GM23338 (cell line): ENCODE measurements at regions not wholly inside any gene's neighbourhood (a gene's known extent, or its start where the extent isn't known, plus 50 kb on each side); places are given as distances from the start of the nearest gene placed in this dataset.

Experiments used
- ATAC-seq: fragments of 200-7000 bp; cut with Tn5 transposase; 3 replicates; pipeline ENCODE4 v1.9.1; 2020
- DNase-seq: peaks from one replicate; pipeline ENCODE4 v3.0.0-alpha.2; 2015; ENCODE audit warnings: low spot score
- H2AFZ ChIP-seq: fragments of 200-600 bp; sonication (generic); 2 replicates; pipeline ENCODE4 v1.8.0; 2016; ENCODE audit warnings: antibody characterized with exemption, mild to moderate bottlenecking, moderate library complexity
- H3F3A ChIP-seq: fragments of 200-600 bp; sonication (generic); replicated peaks from 2 replicates; pipeline ENCODE4 v1.8.0; 2017; ENCODE audit warnings: antibody characterized with exemption, mixed run types, low read depth
- H3K27ac ChIP-seq: fragments of 200-600 bp; sonication (generic); 2 replicates; pipeline ENCODE4 v1.6.1; 2016; ENCODE audit warnings: low read depth
- H3K27me3 ChIP-seq: fragments of 200-600 bp; sonication (generic); 2 replicates; pipeline ENCODE4 v1.8.0; 2016; ENCODE audit warnings: mild to moderate bottlenecking, mixed run types, moderate library complexity; ENCODE audit not compliant: insufficient read depth
- H3K36me3 ChIP-seq: fragments of 200-600 bp; sonication (generic); 2 replicates; pipeline ENCODE4 v1.8.0; 2016; ENCODE audit warnings: mild to moderate bottlenecking; ENCODE audit not compliant: insufficient read depth
- H3K4me1 ChIP-seq: fragments of 200-600 bp; sonication (generic); 2 replicates; pipeline ENCODE4 v1.8.0; 2016; ENCODE audit warnings: mild to moderate bottlenecking, moderate library complexity; ENCODE audit not compliant: insufficient read depth
- H3K4me2 ChIP-seq: fragments of 200-600 bp; sonication (generic); 2 replicates; pipeline ENCODE4 v1.7.1; 2017; ENCODE audit warnings: mixed run types
- H3K4me3 ChIP-seq: fragments of 200-600 bp; sonication (generic); 2 replicates; pipeline ENCODE4 v1.6.1; 2016; ENCODE audit warnings: mixed run types
- H3K79me2 ChIP-seq: fragments of 200-600 bp; sonication (generic); replicated peaks from 2 replicates; pipeline ENCODE4 v1.8.0; 2017; ENCODE audit warnings: mild to moderate bottlenecking; ENCODE audit not compliant: insufficient read depth
- H3K9me2 ChIP-seq: fragments of 200-600 bp; sonication (generic); 2 replicates; pipeline ENCODE4 v1.8.0; 2017; ENCODE audit not compliant: insufficient read depth
- H4K20me1 ChIP-seq: fragments of 200-600 bp; sonication (generic); replicated peaks from 2 replicates; pipeline ENCODE4 v1.8.0; 2017; ENCODE audit warnings: mild to moderate bottlenecking; ENCODE audit not compliant: insufficient read depth
- H3K27ac Mint-ChIP-seq: 2 replicates; pipeline ENCODE4 v1.8.0; 2020; ENCODE audit warnings: inconsistent platforms, mild to moderate bottlenecking, moderate library complexity, mixed read lengths
- H3K27me3 Mint-ChIP-seq: 3 replicates; pipeline ENCODE4 v1.8.0; 2022; ENCODE audit warnings: low read depth, mild to moderate bottlenecking, moderate library complexity, mixed read lengths, inconsistent platforms; ENCODE audit not compliant: insufficient read depth, poor library complexity
- H3K36me3 Mint-ChIP-seq: 3 replicates; pipeline ENCODE4 v1.8.0; 2021; ENCODE audit warnings: low read depth, mild to moderate bottlenecking, inconsistent platforms, moderate library complexity, mixed read lengths
- H3K4me1 Mint-ChIP-seq: 3 replicates; pipeline ENCODE4 v1.8.0; 2020; ENCODE audit warnings: mild to moderate bottlenecking, inconsistent platforms, mixed read lengths
- H3K4me3 Mint-ChIP-seq: 3 replicates; pipeline ENCODE4 v1.8.0; 2021; ENCODE audit warnings: moderate library complexity, mild to moderate bottlenecking, inconsistent platforms, mixed read lengths
- H3K9me3 Mint-ChIP-seq: 3 replicates; pipeline ENCODE4 v1.8.0; 2020; ENCODE audit warnings: moderate library complexity, mild to moderate bottlenecking, inconsistent platforms, mixed read lengths
- CREB1 ChIP-seq: fragments of 250-450 bp; sonication (Bioruptor Pico); IDR thresholded peaks from 2 replicates; pipeline ENCODE4 v1.5.0; 2020; ENCODE audit warnings: low read depth, mild to moderate bottlenecking, moderate library complexity
- CTCF ChIP-seq, 2 experiments: fragments of 200-600 bp in 1 of 2; sonication (generic) in 1 of 2; conservative IDR thresholded peaks; 2 replicates each; pipeline versions ENCODE4 v1.5.1 to v1.6.1; 2016 to 2017; ENCODE audit warnings: antibody characterized with exemption in 2 of 2, low read depth in 2 of 2, mild to moderate bottlenecking in 2 of 2, moderate library complexity in 1 of 2
- ETS1 ChIP-seq: IDR thresholded peaks from 2 replicates; pipeline ENCODE4 v1.6.1; 2016; ENCODE audit warnings: antibody characterized with exemption
- EZH2phosphoT487 ChIP-seq: fragments of 200-600 bp; sonication (generic); IDR thresholded peaks from one replicate; pipeline ENCODE4 v1.8.1; 2018; ENCODE audit warnings: antibody characterized with exemption; ENCODE audit not compliant: unreplicated experiment
- JUNB ChIP-seq: IDR thresholded peaks from one replicate; pipeline ENCODE4 v1.6.1; 2016; ENCODE audit warnings: antibody characterized with exemption; ENCODE audit not compliant: unreplicated experiment
- NANOG ChIP-seq: IDR thresholded peaks from 2 replicates; pipeline ENCODE4 v1.6.1; 2016; ENCODE audit warnings: antibody characterized with exemption, borderline replicate concordance
- POLR2AphosphoS5 ChIP-seq: IDR thresholded peaks from 2 replicates; pipeline ENCODE4 v1.6.1; 2016; ENCODE audit warnings: antibody characterized with exemption, low read depth
- REST ChIP-seq: IDR thresholded peaks from one replicate; pipeline ENCODE4 v1.6.1; 2018; ENCODE audit warnings: antibody characterized with exemption; ENCODE audit not compliant: unreplicated experiment
- ZNF114 ChIP-seq: fragments of 250-450 bp; sonication (Bioruptor Pico); IDR thresholded peaks from 2 replicates; pipeline ENCODE4 v1.5.0; 2020; ENCODE audit warnings: mild to moderate bottlenecking, moderate library complexity
- ZNF331 ChIP-seq: fragments of 250-450 bp; sonication (Bioruptor Pico); IDR thresholded peaks from 2 replicates; pipeline ENCODE4 v1.5.0; 2020; ENCODE audit warnings: low read depth, mild to moderate bottlenecking, moderate library complexity

GRCh38 chr1:181392613-181393220 lies 90.6 kb upstream of the CACNA1E start (continued):
- TF ChIP-seq CTCF (conservative IDR thresholded peaks at IDR 0.05; ENCODE audit: low read depth in 2 of 2) (no peak), NANOG (no peak), ZNF331 (CRISPR knock-in tag) (no peak), CREB1 (CRISPR knock-in tag) (no peak)

- Histone ChIP-seq H3K36me3 (no peaks in the 10 kb centered on the region), H2AFZ (no peak overlapping the region), H3F3A (no peaks in the 10 kb centered on the region), H3K4me1 (no peaks in the 10 kb centered on the region), H3K9me2 (0 out of 2 replicates have a peak, but pooled peaks cover 4% of the 10 kb centered on the region), H4K20me1 (no peaks in the 10 kb centered on the region), H3K27me3 (no peaks in the 10 kb centered on the region), H3K4me3 (no peak overlapping the region), H3K27ac (no peak overlapping the region), H3K79me2 (no peaks in the 10 kb centered on the region), H3K4me2 (no peak overlapping the region)
- no peak for TF ChIP-seq CTCF (conservative IDR thresholded peaks at IDR 0.05; ENCODE audit: low read depth in 2 of 2)
- TF ChIP-seq JUNB = no peak
- no peak for TF ChIP-seq POLR2AphosphoS5
- no peak for TF ChIP-seq EZH2phosphoT487
- no peak for TF ChIP-seq ZNF331 (CRISPR knock-in tag)
- no peak for TF ChIP-seq REST
- no peak for TF ChIP-seq CREB1 (CRISPR knock-in tag)
- no peak for TF ChIP-seq NANOG
- no peak for TF ChIP-seq ETS1
- no peak for TF ChIP-seq ZNF114 (CRISPR knock-in tag)
- no peak overlapping the region for H3K4me3 Mint-ChIP-seq
- H3K36me3 Mint-ChIP-seq = no peaks in the 10 kb centered on the region
- H3K4me1 Mint-ChIP-seq = peaks cover 4% of the 10 kb centered on the region; the same call in 2 of the 3 replicates
- DNase-seq = no peak
- H3K9me3 Mint-ChIP-seq = no peaks in the 10 kb centered on the region
- no peak overlapping the region for H3K27ac Mint-ChIP-seq
- ATAC-seq = no peak
- no peaks in the 10 kb centered on the region for H3K27me3 Mint-ChIP-seq
Measured at GRCh38 chr1:181394766-181395165, 88.6 kb upstream of the CACNA1E start.
